CD4-positive, alpha-beta T cell (primary cell): ENCODE measurements at regions not wholly inside any gene's neighbourhood (a gene's known extent, or its start where the extent isn't known, plus 50 kb on each side); places are given as distances from the start of the nearest gene placed in this dataset.

ENCODE experiments used
- ATAC-seq: fragments of 200-7000 bp; cut with Tn5 transposase; one replicate; pipeline ENCODE4 v1.10.0; 2022; ENCODE audit warnings: mild to moderate bottlenecking; ENCODE audit not compliant: poor library complexity
- CTCF ChIA-PET: fragments of 350-600 bp; sonication (Branson Sonifier 250); formaldehyde crosslinking; loops from one replicate; lab custom pipeline; 2021; ENCODE audit warnings: antibody characterized with exemption, inconsistent platforms; lab: Charles Lee
- POLR2A ChIA-PET: fragments of 350-600 bp; sonication (Branson Sonifier 250); formaldehyde crosslinking; loops from one replicate; lab custom pipeline; 2021; ENCODE audit warnings: antibody characterized with exemption, inconsistent platforms; lab: Charles Lee
- DNase-seq, 14 experiments: peaks; one replicate each; pipeline ENCODE4 v3.0.0-alpha.2; 2013 to 2020; ENCODE audit warnings: mixed read lengths in 2 of 14
- H3K27ac ChIP-seq, 2 donors: one replicate each; pipeline versions ENCODE4 v1.5.1 to v1.7.0; 2013; ENCODE audit warnings: low read length in 2 of 2, low read depth in 1 of 2, mild to moderate bottlenecking in 1 of 2
- H3K27me3 ChIP-seq, 2 experiments: 1 replicate in 1 of 2; 2 replicates in 1 of 2; pipeline versions ENCODE4 v1.6.1 to v1.7.0; 2013; ENCODE audit warnings: low read length in 2 of 2, control low read depth in 1 of 2, mild to moderate bottlenecking in 1 of 2, moderate library complexity in 1 of 2; ENCODE audit not compliant: insufficient read depth in 2 of 2, control insufficient read depth in 1 of 2
- H3K36me3 ChIP-seq: one replicate; pipeline ENCODE4 v1.6.1; 2013; ENCODE audit warnings: low read length, control low read depth; ENCODE audit not compliant: insufficient read depth
- H3K4me1 ChIP-seq: one replicate; pipeline ENCODE4 v1.6.1; 2013; ENCODE audit warnings: low read length, control low read depth; ENCODE audit not compliant: insufficient read depth
- H3K4me3 ChIP-seq: one replicate; pipeline ENCODE4 v1.5.1; 2013; ENCODE audit warnings: mild to moderate bottlenecking, low read length, moderate library complexity
- H3K9me3 ChIP-seq, 2 experiments: 1 replicate in 1 of 2; 2 replicates in 1 of 2; pipeline versions ENCODE4 v1.6.1 to v1.7.0; 2013; ENCODE audit warnings: low read length in 2 of 2, mild to moderate bottlenecking in 2 of 2, control low read depth in 1 of 2, moderate library complexity in 1 of 2; ENCODE audit not compliant: control insufficient read depth in 1 of 2, insufficient read depth in 1 of 2
- H3K27ac Mint-ChIP-seq: one replicate; pipeline ENCODE4 v1.8.0; 2020; ENCODE audit warnings: mixed read lengths
- H3K27me3 Mint-ChIP-seq: one replicate; pipeline ENCODE4 v1.8.0; 2021; ENCODE audit warnings: mixed read lengths
- H3K36me3 Mint-ChIP-seq: one replicate; pipeline ENCODE4 v1.8.0; 2021; ENCODE audit warnings: low read depth, mixed read lengths
- H3K4me1 Mint-ChIP-seq: one replicate; pipeline ENCODE4 v1.8.0; 2021; ENCODE audit warnings: low read depth, mixed read lengths
- H3K4me3 Mint-ChIP-seq: one replicate; pipeline ENCODE4 v1.8.0; 2020; ENCODE audit warnings: mild to moderate bottlenecking, mixed read lengths
- H3K9me3 Mint-ChIP-seq: one replicate; pipeline ENCODE4 v1.8.0; 2020; ENCODE audit warnings: mixed read lengths
- CTCF ChIP-seq: fragments of 200-600 bp; IDR thresholded peaks from one replicate; pipeline ENCODE4 v1.8.0; 2022; ENCODE audit warnings: antibody characterized with exemption, mild to moderate bottlenecking
- intact Hi-C, 2 experiments: fragments of 100-400 bp; cut with DNase I in 1 of 2; cut with micrococcal nuclease in 1 of 2; formaldehyde crosslinking; loops; one replicate each; pipeline versions ENCODE4 v1.15.1 to v1.9.0; 2023 to 2025; cut with DNase I, micrococcal nuclease

GRCh38 chr2:236348976-236349375 lies 84.8 kb upstream of the ASB18 start:
- no peak overlapping the region for H3K4me3 ChIP-seq
- Mint-ChIP-seq H3K36me3 (no peaks in the 10 kb centered on the region), H3K27me3 (peaks cover 13% of the 10 kb centered on the region), H3K4me3 (no peak overlapping the region), H3K27ac (no peak overlapping the region), H3K9me3 (no peaks in the 10 kb centered on the region), H3K4me1 (peaks cover 6% of the 10 kb centered on the region)
- no peak for TF ChIP-seq CTCF
- no peaks in the 10 kb centered on the region for H3K4me1 ChIP-seq
- H3K27ac ChIP-seq, result no peak overlapping the region
- H3K9me3 ChIP-seq, result no peaks in the 10 kb centered on the region
- no peaks in the 10 kb centered on the region for H3K36me3 ChIP-seq
- DNase-seq, result no peak
- peaks cover 5 to 6% of the 10 kb centered on the region in 2 experiments for H3K27me3 ChIP-seq
- intact Hi-C loops, result loop anchor here in 1 of 2 experiments (10.0 kb wide), 1 partner anchor 1226 kb away; no protein-coding TSS in a partner anchor
- no peak for ATAC-seq
- CTCF ChIA-PET, result no interaction called here
- POLR2A ChIA-PET, result no interaction called here

DNA sequence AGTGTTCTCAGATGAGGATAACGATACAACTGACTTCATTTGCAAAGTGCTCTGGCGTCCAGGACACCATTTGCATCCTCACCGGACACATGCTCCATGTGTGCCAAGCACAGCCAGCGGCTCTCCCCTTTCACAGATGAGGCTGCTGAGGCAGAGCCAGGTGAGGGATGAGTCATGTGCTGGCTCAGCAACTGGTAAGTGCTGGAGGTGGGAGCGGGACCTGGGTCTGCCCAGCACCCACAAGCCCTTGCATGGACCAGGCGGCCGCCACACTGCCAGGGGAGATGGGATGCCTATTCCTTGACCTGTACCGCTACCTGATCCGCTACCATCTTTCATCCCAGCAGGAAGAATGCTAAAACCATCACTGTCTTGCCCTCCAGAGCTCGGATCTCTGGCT lies 86.2 kb upstream of the ASB18 start:
- POLR2A ChIA-PET, result no interaction called here
- intact Hi-C loops, result loop anchor here in 1 of 2 experiments (5.0 kb wide), 1 partner anchor 162 kb away; no protein-coding TSS in a partner anchor
- Histone ChIP-seq H3K9me3 (no peaks in the 10 kb centered on the region), H3K4me1 (no peaks in the 10 kb centered on the region), H3K27me3 (peaks cover 5 to 6% of the 10 kb centered on the region in 2 experiments), H3K4me3 (no peak overlapping the region), H3K27ac (no peak overlapping the region), H3K36me3 (no peaks in the 10 kb centered on the region)
- Mint-ChIP-seq H3K4me1 (peaks cover 6% of the 10 kb centered on the region), H3K27me3 (peaks cover 13% of the 10 kb centered on the region), H3K36me3 (no peaks in the 10 kb centered on the region), H3K9me3 (no peaks in the 10 kb centered on the region), H3K27ac (no peak overlapping the region), H3K4me3 (no peak overlapping the region)
- DNase-seq, result no peak
- CTCF ChIA-PET, result no interaction called here
- no peak for TF ChIP-seq CTCF
- ATAC-seq, result no peak

DNA sequence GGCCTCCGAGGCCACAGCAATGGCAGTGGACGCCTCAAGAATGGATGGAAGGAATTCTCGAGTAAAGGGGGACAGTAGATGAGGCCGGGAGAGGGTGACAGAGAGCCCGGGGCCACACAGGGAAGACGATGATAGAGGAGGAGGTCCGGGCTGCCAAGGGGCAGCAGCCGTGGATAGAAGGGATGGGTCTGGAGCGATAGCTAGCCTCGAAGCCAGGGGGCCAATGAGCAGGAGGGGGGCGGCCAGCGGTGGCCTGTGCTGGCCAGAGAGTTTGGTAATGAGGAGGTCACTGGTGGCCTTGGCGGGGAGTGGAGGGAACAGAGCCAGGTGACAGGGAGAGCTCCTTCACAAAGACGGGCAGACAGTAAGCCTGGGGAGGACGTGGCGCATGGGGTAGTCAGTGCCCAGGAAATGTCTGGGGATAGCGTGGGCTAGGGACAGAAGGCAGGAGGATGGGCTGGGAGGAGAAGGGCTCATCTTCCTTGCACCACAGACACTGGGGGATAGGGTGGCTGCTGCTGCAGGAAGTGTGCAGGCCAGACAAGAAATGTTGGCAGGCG lies 87.8 kb upstream of the ASB18 start:
- no peak for TF ChIP-seq CTCF
- Mint-ChIP-seq H3K27ac (no peak overlapping the region), H3K27me3 (peaks cover 13% of the 10 kb centered on the region), H3K4me1 (peaks cover 6% of the 10 kb centered on the region), H3K36me3 (no peaks in the 10 kb centered on the region), H3K4me3 (no peak overlapping the region), H3K9me3 (no peaks in the 10 kb centered on the region)
- DNase-seq (no peak), ATAC-seq (no peak)
- H3K36me3 ChIP-seq, result no peaks in the 10 kb centered on the region
- intact Hi-C loops, result loop anchor here (2.0 to 5.0 kb wide), 3 partner anchors 160 to 675 kb away; no protein-coding TSS in a partner anchor
- H3K27ac ChIP-seq, result no peak overlapping the region
- H3K27me3 ChIP-seq, result peaks cover 5 to 6% of the 10 kb centered on the region in 2 experiments
- no peak overlapping the region for H3K4me3 ChIP-seq
- POLR2A ChIA-PET, result no interaction called here
- H3K9me3 ChIP-seq, result no peaks in the 10 kb centered on the region
- CTCF ChIA-PET, result no interaction called here
- H3K4me1 ChIP-seq, result no peaks in the 10 kb centered on the region
